Gastroesophageal sphincter (tissue), 3 donors: ENCODE measurements at regions not wholly inside any gene's neighbourhood (a gene's known extent, or its start where the extent isn't known, plus 50 kb on each side); places are given as distances from the start of the nearest gene placed in this dataset.

Experiments
- CTCF ChIP-seq, 4 experiments: fragments of 200-600 bp in 2 of 4; fragments of 450-650 bp in 2 of 4; sonication (generic) in 1 of 4; IDR thresholded peaks; one replicate each; pipeline ENCODE4 v1.5.1; 2017 to 2019; ENCODE audit warnings: antibody characterized with exemption in 4 of 4, mild to moderate bottlenecking in 2 of 4, moderate library complexity in 2 of 4
- EP300 ChIP-seq: sonication (generic); formaldehyde crosslinking; IDR thresholded peaks from one replicate; pipeline ENCODE4 v1.6.1; 2017; ENCODE audit warnings: antibody characterized with exemption, mild to moderate bottlenecking
- POLR2A ChIP-seq, 2 donors: fragments of 450-650 bp; IDR thresholded peaks; one replicate each; pipeline ENCODE4 v1.6.1; 2017; ENCODE audit warnings: antibody characterized with exemption in 2 of 2, mild to moderate bottlenecking in 2 of 2, moderate library complexity in 1 of 2
- POLR2AphosphoS5 ChIP-seq: sonication (generic); formaldehyde crosslinking; IDR thresholded peaks from one replicate; pipeline ENCODE4 v1.6.1; 2017; ENCODE audit warnings: antibody characterized with exemption

GRCh38 chr19:28427376-28428083 lies 785.4 kb downstream of the UQCRFS1 start:
- TF ChIP-seq CTCF (IDR thresholded peaks at IDR 0.05) (no peak), POLR2A (IDR thresholded peaks at IDR 0.05) (no peak), EP300 (no peak), POLR2AphosphoS5 (no peak)
